K562 (cell line): ENCODE measurements at regions not wholly inside any gene's neighbourhood (a gene's known extent, or its start where the extent isn't known, plus 50 kb on each side); places are given as distances from the start of the nearest gene placed in this dataset.

Source experiments
- ASH1L ChIP-seq: fragments of 450-650 bp; IDR thresholded peaks from 2 replicates; pipeline ENCODE4 v1.6.1; 2018; ENCODE audit warnings: borderline replicate concordance, mild to moderate bottlenecking, low read depth; ENCODE audit not compliant: partially characterized antibody
- ATF4 ChIP-seq: fragments of 450-650 bp; formaldehyde crosslinking; IDR thresholded peaks from 2 replicates; pipeline ENCODE4 v1.4.0; 2022; ENCODE audit warnings: mild to moderate bottlenecking, moderate library complexity
- BRF1 ChIP-seq: IDR thresholded peaks from 3 replicates; pipeline ENCODE4 v1.6.1; 2011; ENCODE audit warnings: borderline replicate concordance, mild to moderate bottlenecking; ENCODE audit not compliant: insufficient read length; ENCODE audit errors: extremely low read depth
- FOXJ2 ChIP-seq: fragments of 200-800 bp; sonication (Bioruptor generic); IDR thresholded peaks from 2 replicates; pipeline ENCODE4 v1.6.1; 2016; ENCODE audit warnings: missing genetic modification characterization, missing compliant biosample characterization
- SAFB2 ChIP-seq: fragments of 200-400 bp; formaldehyde crosslinking; IDR thresholded peaks from 2 replicates; pipeline ENCODE4 v1.6.1; 2018; ENCODE audit warnings: borderline replicate concordance, low read length, low read depth, moderate library complexity; ENCODE audit not compliant: severe bottlenecking
- SNRNP70 ChIP-seq: fragments of 200-400 bp; formaldehyde crosslinking; optimal IDR thresholded peaks from 2 replicates; pipeline ENCODE3; 2017; ENCODE audit warnings: low read depth, low read length
- TSC22D4 ChIP-seq: fragments of 450-650 bp; IDR thresholded peaks from 2 replicates; pipeline ENCODE4 v1.6.1; 2016; ENCODE audit warnings: missing genetic modification characterization, missing biosample characterization, control low read depth
- ZNF354B ChIP-seq: fragments of 250-450 bp; sonication (Bioruptor Pico); IDR thresholded peaks from 2 replicates; pipeline ENCODE4 v1.4.0; 2020
- ZNF695 ChIP-seq: fragments of 450-650 bp; formaldehyde crosslinking; IDR thresholded peaks from 2 replicates; pipeline ENCODE4 v1.4.0; 2020; ENCODE audit warnings: mild to moderate bottlenecking, moderate library complexity
- TF ChIP-seq, protein P1 (sequence below), 2 experiments: fragments of 450-650 bp in 1 of 2; sonication (generic) in 1 of 2; formaldehyde crosslinking; conservative IDR thresholded peaks; 2 replicates each; pipeline versions ENCODE4 v1.4.0 to v1.8.1; 2020 to 2022; ENCODE audit warnings: mild to moderate bottlenecking in 1 of 2, missing genetic modification reagents in 1 of 2
- TF ChIP-seq, protein P2 (sequence below), 2 experiments: fragments of 450-650 bp in 1 of 2; sonication (generic) in 1 of 2; formaldehyde crosslinking in 1 of 2; IDR thresholded peaks in 1 of 2; conservative IDR thresholded peaks in 1 of 2; 2 replicates each; pipeline versions ENCODE4 v1.6.1 to v1.8.1; 2016 to 2023; ENCODE audit warnings: mild to moderate bottlenecking in 2 of 2, moderate library complexity in 2 of 2, inconsistent platforms in 1 of 2, missing genetic modification reagents in 1 of 2

DNA sequence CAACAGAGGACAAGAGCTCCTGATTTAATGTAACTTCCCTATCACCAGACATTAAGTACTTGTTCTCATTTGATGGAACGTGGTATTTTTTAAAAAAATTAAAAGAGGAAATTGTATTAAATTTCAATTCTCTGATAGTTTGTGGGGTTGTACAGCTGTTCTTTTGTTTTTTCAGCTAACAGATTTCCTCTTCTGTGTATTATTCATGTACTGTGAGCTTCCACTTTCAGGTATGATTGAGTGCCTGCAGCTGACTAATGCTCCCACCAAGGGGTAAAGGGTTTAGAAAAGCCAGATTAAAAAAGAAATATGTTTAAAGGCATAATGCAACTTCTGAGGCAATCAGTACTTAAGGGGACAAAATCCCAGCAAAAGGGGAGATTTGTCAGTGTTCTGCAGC lies 117.7 kb upstream of the ACTBL2 start (continued):
- TF ChIP-seq, protein P1, sequence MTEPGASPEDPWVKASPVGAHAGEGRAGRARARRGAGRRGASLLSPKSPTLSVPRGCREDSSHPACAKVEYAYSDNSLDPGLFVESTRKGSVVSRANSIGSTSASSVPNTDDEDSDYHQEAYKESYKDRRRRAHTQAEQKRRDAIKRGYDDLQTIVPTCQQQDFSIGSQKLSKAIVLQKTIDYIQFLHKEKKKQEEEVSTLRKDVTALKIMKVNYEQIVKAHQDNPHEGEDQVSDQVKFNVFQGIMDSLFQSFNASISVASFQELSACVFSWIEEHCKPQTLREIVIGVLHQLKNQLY (CRISPR knock-in tag; conservative IDR thresholded peaks at IDR 0.05): no peak
- TF ChIP-seq TSC22D4 (tag): no peak
- no peak for TF ChIP-seq ZNF695 (CRISPR knock-in tag)
- no peak for TF ChIP-seq SNRNP70
- TF ChIP-seq, protein P2, sequence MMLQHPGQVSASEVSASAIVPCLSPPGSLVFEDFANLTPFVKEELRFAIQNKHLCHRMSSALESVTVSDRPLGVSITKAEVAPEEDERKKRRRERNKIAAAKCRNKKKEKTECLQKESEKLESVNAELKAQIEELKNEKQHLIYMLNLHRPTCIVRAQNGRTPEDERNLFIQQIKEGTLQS (IDR thresholded peaks at IDR 0.05): no peak
- TF ChIP-seq, protein P2 (CRISPR knock-in tag; conservative IDR thresholded peaks at IDR 0.05): no peak
- no peak for TF ChIP-seq ATF4 (CRISPR knock-in tag)
- no peak for TF ChIP-seq SAFB2
- no peak for TF ChIP-seq ASH1L
- TF ChIP-seq ZNF354B (CRISPR knock-in tag): no peak
- no peak for TF ChIP-seq BRF1
- TF ChIP-seq FOXJ2: no peak
- TF ChIP-seq, all 486 proteins: peak for 0
